B cell (primary cell): ENCODE measurements at regions not wholly inside any gene's neighbourhood (a gene's known extent, or its start where the extent isn't known, plus 50 kb on each side); places are given as distances from the start of the nearest gene placed in this dataset.

Experiments used
- EZH2 ChIP-seq: IDR thresholded peaks from 2 replicates; pipeline ENCODE4 v1.6.1; 2012; ENCODE audit warnings: borderline replicate concordance, low read depth, mild to moderate bottlenecking, moderate library complexity, low read length; ENCODE audit not compliant: insufficient read depth, poor library complexity, severe bottlenecking
- TF ChIP-seq, protein P1 (sequence below): fragments of 200-600 bp; IDR thresholded peaks from one replicate; pipeline ENCODE4 v1.8.0; 2022; ENCODE audit warnings: antibody characterized with exemption, mild to moderate bottlenecking

DNA sequence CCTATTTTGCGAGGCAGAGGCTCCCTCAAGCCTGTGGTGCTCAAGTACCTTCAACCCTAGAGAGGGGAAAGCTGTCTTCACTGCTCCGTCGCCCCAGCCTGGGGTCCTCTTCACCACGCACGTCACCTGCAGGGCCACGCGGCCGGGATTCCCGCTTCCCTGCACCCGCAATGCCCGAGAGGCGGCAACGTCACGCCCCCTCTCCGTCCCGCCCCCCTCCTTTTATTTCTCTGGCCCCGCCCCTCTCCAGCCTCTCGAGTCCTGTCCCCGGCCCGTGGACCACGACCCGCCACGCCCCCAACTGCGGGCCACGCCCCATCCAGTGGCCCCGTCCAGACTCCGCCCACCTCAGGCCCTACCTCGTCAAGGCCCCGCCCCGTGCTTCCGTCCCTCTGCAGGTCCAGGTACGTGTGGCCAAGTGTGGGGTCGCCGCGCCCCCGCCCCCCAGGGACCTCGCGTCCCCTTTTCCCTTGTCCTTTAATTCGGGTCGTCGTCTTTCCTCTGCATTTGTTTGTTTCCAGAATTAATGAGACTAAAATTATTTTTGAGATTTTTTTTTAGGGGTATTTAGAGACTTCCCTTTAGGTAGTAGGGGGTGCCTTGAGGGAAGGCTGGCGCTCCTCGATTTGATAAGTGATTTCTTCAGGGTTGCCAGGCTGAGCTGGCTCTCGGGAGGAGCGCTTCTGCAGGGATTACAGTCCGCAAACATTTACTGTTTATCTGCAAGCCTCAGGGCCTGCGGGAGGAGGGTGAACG lies 69.8 kb upstream of the BAIAP2L1 start:
- TF ChIP-seq, protein P1, sequence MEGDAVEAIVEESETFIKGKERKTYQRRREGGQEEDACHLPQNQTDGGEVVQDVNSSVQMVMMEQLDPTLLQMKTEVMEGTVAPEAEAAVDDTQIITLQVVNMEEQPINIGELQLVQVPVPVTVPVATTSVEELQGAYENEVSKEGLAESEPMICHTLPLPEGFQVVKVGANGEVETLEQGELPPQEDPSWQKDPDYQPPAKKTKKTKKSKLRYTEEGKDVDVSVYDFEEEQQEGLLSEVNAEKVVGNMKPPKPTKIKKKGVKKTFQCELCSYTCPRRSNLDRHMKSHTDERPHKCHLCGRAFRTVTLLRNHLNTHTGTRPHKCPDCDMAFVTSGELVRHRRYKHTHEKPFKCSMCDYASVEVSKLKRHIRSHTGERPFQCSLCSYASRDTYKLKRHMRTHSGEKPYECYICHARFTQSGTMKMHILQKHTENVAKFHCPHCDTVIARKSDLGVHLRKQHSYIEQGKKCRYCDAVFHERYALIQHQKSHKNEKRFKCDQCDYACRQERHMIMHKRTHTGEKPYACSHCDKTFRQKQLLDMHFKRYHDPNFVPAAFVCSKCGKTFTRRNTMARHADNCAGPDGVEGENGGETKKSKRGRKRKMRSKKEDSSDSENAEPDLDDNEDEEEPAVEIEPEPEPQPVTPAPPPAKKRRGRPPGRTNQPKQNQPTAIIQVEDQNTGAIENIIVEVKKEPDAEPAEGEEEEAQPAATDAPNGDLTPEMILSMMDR = no peak
- TF ChIP-seq EZH2 = no peak
